Liver (tissue), 3 donors: ENCODE measurements at regions not wholly inside any gene's neighbourhood (a gene's known extent, or its start where the extent isn't known, plus 50 kb on each side); places are given as distances from the start of the nearest gene placed in this dataset.

Source experiments
- ATF3 ChIP-seq: IDR thresholded peaks from 2 replicates; pipeline ENCODE4 v1.6.1; 2016; ENCODE audit warnings: antibody characterized with exemption
- FOXA1 ChIP-seq: IDR thresholded peaks from 2 replicates; pipeline ENCODE4 v1.6.1; 2016; ENCODE audit warnings: antibody characterized with exemption
- GABPA ChIP-seq, 2 donors: IDR thresholded peaks in 1 of 2; conservative IDR thresholded peaks in 1 of 2; 2 replicates each; pipeline ENCODE4 v1.6.1; 2016; ENCODE audit warnings: antibody characterized with exemption in 2 of 2, mild to moderate bottlenecking in 1 of 2, moderate library complexity in 1 of 2
- HNF4A ChIP-seq, 2 donors: conservative IDR thresholded peaks; 2 replicates each; pipeline ENCODE4 v1.6.1; 2016; ENCODE audit warnings: antibody characterized with exemption in 2 of 2, mild to moderate bottlenecking in 2 of 2
- JUND ChIP-seq, 2 donors: IDR thresholded peaks; 2 replicates each; pipeline ENCODE4 v1.6.1; 2016; ENCODE audit warnings: antibody characterized with exemption in 2 of 2
- NR2F2 ChIP-seq: IDR thresholded peaks from 2 replicates; pipeline ENCODE4 v1.6.1; 2016; ENCODE audit warnings: antibody characterized with exemption
- RAD21 ChIP-seq, 2 donors: IDR thresholded peaks; 2 replicates each; pipeline ENCODE4 v1.6.1; 2016; ENCODE audit warnings: antibody characterized with exemption in 2 of 2, mild to moderate bottlenecking in 2 of 2
- RXRA ChIP-seq, 2 donors: IDR thresholded peaks; 2 replicates each; pipeline ENCODE4 v1.6.1; 2017 to 2018; ENCODE audit warnings: antibody characterized with exemption in 2 of 2, mild to moderate bottlenecking in 1 of 2
- YY1 ChIP-seq: IDR thresholded peaks from 2 replicates; pipeline ENCODE4 v1.6.1; 2016; ENCODE audit warnings: antibody characterized with exemption, mild to moderate bottlenecking
- ZBTB33 ChIP-seq: IDR thresholded peaks from 2 replicates; pipeline ENCODE4 v1.6.1; 2016; ENCODE audit warnings: antibody characterized with exemption
- TF ChIP-seq, protein P1 (sequence below): fragments of 150-350 bp; IDR thresholded peaks from 2 replicates; pipeline ENCODE4 v1.5.1; 2017; ENCODE audit warnings: improper control_type of control experiment, low read depth, low read length; ENCODE audit not compliant: missing input control
- TF ChIP-seq, protein P2 (sequence below): IDR thresholded peaks from 2 replicates; pipeline ENCODE4 v1.6.1; 2016; ENCODE audit warnings: antibody characterized with exemption, mild to moderate bottlenecking
- donor health status: healthy.
- donor health status: healthy.

DNA sequence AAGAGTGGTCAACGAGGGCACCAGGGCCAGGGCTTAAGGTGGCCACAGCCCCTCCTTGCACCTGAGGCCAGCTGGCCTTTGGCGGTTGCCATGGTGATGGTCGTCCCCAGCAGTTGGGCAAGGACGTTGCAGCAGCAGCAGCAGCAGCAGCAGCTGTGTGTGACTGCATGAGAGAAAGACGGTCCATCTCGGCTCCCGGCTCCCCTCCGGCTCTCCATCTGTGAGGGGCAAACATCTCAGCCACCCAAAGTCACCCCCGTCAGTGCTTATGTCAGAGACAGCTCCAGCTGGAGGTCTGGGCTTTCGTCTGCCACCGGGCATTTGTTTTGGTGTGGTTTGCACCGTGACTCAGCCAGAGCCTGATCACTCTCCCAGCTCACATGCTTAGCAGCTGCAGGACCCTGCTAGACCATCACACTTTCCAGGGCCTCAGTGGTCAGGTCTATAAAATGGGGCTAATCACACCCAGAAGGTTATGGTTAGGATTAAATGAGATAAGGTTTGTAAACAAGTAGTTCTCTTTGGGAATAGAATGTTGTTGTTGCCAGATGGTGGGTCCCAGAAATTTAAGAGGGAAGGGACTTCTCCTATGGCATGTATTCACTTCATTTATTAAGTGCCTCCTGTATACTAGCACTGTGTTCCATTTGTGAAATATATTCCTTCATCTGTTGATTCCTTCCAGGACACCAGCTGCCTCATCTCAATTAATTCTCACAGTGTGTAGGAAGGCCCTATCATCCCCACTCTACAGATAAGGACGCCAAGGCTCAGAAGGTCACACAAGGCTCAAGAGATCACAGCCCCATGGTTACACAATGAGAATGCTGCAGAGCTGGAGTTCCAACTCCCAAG, 212.6 kb upstream of the LHX5 start:
- TF ChIP-seq HNF4A (conservative IDR thresholded peaks at IDR 0.05) (no peak), RAD21 (IDR thresholded peaks at IDR 0.05) (no peak), GABPA (IDR thresholded peaks at IDR 0.05 in 1 of 2, conservative IDR thresholded peaks at IDR 0.05 in 1 of 2) (no peak), JUND (IDR thresholded peaks at IDR 0.05) (no peak), FOXA1 (no peak), RXRA (IDR thresholded peaks at IDR 0.05) (no peak), ATF3 (no peak), ZBTB33 (no peak), YY1 (no peak), NR2F2 (no peak)
- TF ChIP-seq, protein P1, sequence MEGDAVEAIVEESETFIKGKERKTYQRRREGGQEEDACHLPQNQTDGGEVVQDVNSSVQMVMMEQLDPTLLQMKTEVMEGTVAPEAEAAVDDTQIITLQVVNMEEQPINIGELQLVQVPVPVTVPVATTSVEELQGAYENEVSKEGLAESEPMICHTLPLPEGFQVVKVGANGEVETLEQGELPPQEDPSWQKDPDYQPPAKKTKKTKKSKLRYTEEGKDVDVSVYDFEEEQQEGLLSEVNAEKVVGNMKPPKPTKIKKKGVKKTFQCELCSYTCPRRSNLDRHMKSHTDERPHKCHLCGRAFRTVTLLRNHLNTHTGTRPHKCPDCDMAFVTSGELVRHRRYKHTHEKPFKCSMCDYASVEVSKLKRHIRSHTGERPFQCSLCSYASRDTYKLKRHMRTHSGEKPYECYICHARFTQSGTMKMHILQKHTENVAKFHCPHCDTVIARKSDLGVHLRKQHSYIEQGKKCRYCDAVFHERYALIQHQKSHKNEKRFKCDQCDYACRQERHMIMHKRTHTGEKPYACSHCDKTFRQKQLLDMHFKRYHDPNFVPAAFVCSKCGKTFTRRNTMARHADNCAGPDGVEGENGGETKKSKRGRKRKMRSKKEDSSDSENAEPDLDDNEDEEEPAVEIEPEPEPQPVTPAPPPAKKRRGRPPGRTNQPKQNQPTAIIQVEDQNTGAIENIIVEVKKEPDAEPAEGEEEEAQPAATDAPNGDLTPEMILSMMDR: no peak
- TF ChIP-seq, protein P2, sequence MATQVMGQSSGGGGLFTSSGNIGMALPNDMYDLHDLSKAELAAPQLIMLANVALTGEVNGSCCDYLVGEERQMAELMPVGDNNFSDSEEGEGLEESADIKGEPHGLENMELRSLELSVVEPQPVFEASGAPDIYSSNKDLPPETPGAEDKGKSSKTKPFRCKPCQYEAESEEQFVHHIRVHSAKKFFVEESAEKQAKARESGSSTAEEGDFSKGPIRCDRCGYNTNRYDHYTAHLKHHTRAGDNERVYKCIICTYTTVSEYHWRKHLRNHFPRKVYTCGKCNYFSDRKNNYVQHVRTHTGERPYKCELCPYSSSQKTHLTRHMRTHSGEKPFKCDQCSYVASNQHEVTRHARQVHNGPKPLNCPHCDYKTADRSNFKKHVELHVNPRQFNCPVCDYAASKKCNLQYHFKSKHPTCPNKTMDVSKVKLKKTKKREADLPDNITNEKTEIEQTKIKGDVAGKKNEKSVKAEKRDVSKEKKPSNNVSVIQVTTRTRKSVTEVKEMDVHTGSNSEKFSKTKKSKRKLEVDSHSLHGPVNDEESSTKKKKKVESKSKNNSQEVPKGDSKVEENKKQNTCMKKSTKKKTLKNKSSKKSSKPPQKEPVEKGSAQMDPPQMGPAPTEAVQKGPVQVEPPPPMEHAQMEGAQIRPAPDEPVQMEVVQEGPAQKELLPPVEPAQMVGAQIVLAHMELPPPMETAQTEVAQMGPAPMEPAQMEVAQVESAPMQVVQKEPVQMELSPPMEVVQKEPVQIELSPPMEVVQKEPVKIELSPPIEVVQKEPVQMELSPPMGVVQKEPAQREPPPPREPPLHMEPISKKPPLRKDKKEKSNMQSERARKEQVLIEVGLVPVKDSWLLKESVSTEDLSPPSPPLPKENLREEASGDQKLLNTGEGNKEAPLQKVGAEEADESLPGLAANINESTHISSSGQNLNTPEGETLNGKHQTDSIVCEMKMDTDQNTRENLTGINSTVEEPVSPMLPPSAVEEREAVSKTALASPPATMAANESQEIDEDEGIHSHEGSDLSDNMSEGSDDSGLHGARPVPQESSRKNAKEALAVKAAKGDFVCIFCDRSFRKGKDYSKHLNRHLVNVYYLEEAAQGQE: no peak
